ENCODE measurements at regions not wholly inside any gene's neighbourhood (a gene's known extent, or its start where the extent isn't known, plus 50 kb on each side); places are given as distances from the start of the nearest gene placed in this dataset.

DNA sequence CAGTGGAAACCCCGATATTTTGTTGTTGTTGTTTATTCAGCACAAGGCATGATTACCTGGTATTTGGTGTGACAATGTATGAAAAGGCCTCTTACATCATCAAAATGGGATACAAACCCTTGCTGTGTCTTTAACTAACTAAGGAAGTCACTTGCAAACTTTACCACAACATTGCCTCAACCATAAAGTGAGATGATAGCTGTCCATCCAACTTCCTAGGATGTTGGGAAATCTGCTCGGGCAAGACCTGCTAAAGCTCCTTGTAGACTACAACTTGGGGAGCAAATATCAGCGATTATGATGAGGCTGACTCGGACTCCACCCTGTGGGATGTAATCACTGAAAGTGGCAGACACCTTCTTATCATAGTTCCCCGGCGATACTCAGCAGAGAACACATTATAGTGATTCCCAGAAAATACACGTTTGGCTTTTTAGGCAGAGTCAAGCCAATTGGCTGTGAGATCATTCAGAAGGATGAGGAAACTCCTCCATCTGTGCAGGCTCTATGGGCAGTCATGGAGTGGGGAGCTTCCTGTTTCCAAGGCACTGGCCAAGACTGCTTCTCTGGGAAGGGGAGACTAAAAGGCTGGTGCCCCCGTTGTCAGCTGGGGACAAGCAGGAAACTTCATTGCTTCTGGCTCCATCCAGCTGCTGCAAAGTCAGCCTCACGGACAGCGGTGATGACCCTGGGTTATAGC lies 289.0 kb downstream of the RNF144A start:
- peaks cover 7% of the 10 kb centered on the region for H3K27me3 Mint-ChIP-seq (ENCODE audit: low read depth)
- TF ChIP-seq CTCF (IDR thresholded peaks at IDR 0.05; ENCODE audit: unreplicated experiment in 3 of 3), result no peak
- no peaks in the 10 kb centered on the region for H3K9me3 Mint-ChIP-seq
- H3K27ac Mint-ChIP-seq, result no peak overlapping the region
- no peak overlapping the region for H3K4me3 Mint-ChIP-seq
- no peaks in the 10 kb centered on the region for H3K36me3 Mint-ChIP-seq (ENCODE audit: low read depth)
- peaks cover 29% of the 10 kb centered on the region for H3K4me1 Mint-ChIP-seq

- Mint-ChIP-seq H3K27ac (no peak overlapping the region), H3K27me3 (ENCODE audit: low read depth) (peaks cover 7% of the 10 kb centered on the region)
Measured at GRCh38 chr2:7207631-7208030, 290.4 kb downstream of the RNF144A start.

GRCh38 chr2:7209757-7210555 lies 292.7 kb downstream of the RNF144A start:
- no peak overlapping the region for H3K27ac Mint-ChIP-seq
- H3K4me1 Mint-ChIP-seq, result peaks cover 21% of the 10 kb centered on the region
- no peaks in the 10 kb centered on the region for H3K9me3 Mint-ChIP-seq
- no peaks in the 10 kb centered on the region for H3K36me3 Mint-ChIP-seq (ENCODE audit: low read depth)
- peaks cover 3% of the 10 kb centered on the region for H3K27me3 Mint-ChIP-seq (ENCODE audit: low read depth)
- no peak overlapping the region for H3K4me3 Mint-ChIP-seq
- no peak for TF ChIP-seq CTCF (IDR thresholded peaks at IDR 0.05; ENCODE audit: unreplicated experiment in 3 of 3)

More at GRCh38 chr2:7207631-7208030, 290.4 kb downstream of the RNF144A start:
- Mint-ChIP-seq H3K4me1 (peaks cover 28% of the 10 kb centered on the region), H3K4me3 (no peak overlapping the region), H3K9me3 (no peaks in the 10 kb centered on the region), H3K36me3 (ENCODE audit: low read depth) (no peaks in the 10 kb centered on the region)
- TF ChIP-seq CTCF (IDR thresholded peaks at IDR 0.05; ENCODE audit: unreplicated experiment in 3 of 3), result no peak

GRCh38 chr2:7210712-7211111 lies 293.5 kb downstream of the RNF144A start:
- H3K4me3 Mint-ChIP-seq, result no peak overlapping the region
- peaks cover 2% of the 10 kb centered on the region for H3K27me3 Mint-ChIP-seq (ENCODE audit: low read depth)
- H3K36me3 Mint-ChIP-seq (ENCODE audit: low read depth), result no peaks in the 10 kb centered on the region
- H3K4me1 Mint-ChIP-seq, result peaks cover 21% of the 10 kb centered on the region
- no peaks in the 10 kb centered on the region for H3K9me3 Mint-ChIP-seq
- TF ChIP-seq CTCF (IDR thresholded peaks at IDR 0.05; ENCODE audit: unreplicated experiment in 3 of 3), result no peak
- no peak overlapping the region for H3K27ac Mint-ChIP-seq

GRCh38 chr2:7225848-7226247 lies 308.6 kb downstream of the RNF144A start:
- no peak for TF ChIP-seq CTCF (IDR thresholded peaks at IDR 0.05; ENCODE audit: unreplicated experiment in 3 of 3)
- H3K4me1 Mint-ChIP-seq, result no peaks in the 10 kb centered on the region
- peaks cover 3% of the 10 kb centered on the region for H3K9me3 Mint-ChIP-seq
- no peak overlapping the region for H3K4me3 Mint-ChIP-seq
- no peaks in the 10 kb centered on the region for H3K27me3 Mint-ChIP-seq (ENCODE audit: low read depth)
- no peak overlapping the region for H3K27ac Mint-ChIP-seq
- no peaks in the 10 kb centered on the region for H3K36me3 Mint-ChIP-seq (ENCODE audit: low read depth)

All from nephron (organoid).